ENCODE measurements at regions not wholly inside any gene's neighbourhood (a gene's known extent, or its start where the extent isn't known, plus 50 kb on each side); places are given as distances from the start of the nearest gene placed in this dataset.

DNA sequence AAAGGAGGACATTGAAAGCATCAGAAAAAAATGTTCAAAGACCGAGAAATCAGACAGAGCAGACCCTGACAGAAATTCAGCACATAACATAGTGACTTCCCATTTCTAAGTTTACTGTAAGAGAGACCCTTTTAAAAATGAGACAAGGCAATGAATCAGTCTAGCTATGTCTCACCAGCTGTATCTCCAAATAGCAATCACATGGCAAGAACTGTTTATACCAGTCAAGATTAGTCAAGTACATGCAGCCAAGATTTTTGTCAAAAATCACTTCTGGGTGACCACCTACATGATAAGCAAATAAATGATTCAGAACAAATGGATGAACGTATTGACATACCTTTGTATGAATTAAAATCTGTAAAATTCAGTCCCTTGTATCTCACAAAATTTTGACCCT lies 138.0 kb downstream of the DTWD1 start:
- H3K9me3 ChIP-seq, result peaks cover 15% of the 10 kb centered on the region
- no peaks in the 10 kb centered on the region for H3K4me1 ChIP-seq
- no peaks in the 10 kb centered on the region for H3K36me3 ChIP-seq
- DNase-seq (ENCODE audit: low spot score in 2 of 2), result no peak
- no peak overlapping the region for H3K27ac ChIP-seq
- no peaks in the 10 kb centered on the region for H3K27me3 ChIP-seq
- no peak for TF ChIP-seq POLR2A (IDR thresholded peaks at IDR 0.05)
- TF ChIP-seq, protein P1, sequence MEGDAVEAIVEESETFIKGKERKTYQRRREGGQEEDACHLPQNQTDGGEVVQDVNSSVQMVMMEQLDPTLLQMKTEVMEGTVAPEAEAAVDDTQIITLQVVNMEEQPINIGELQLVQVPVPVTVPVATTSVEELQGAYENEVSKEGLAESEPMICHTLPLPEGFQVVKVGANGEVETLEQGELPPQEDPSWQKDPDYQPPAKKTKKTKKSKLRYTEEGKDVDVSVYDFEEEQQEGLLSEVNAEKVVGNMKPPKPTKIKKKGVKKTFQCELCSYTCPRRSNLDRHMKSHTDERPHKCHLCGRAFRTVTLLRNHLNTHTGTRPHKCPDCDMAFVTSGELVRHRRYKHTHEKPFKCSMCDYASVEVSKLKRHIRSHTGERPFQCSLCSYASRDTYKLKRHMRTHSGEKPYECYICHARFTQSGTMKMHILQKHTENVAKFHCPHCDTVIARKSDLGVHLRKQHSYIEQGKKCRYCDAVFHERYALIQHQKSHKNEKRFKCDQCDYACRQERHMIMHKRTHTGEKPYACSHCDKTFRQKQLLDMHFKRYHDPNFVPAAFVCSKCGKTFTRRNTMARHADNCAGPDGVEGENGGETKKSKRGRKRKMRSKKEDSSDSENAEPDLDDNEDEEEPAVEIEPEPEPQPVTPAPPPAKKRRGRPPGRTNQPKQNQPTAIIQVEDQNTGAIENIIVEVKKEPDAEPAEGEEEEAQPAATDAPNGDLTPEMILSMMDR (IDR thresholded peaks at IDR 0.05), result no peak
- no peak for TF ChIP-seq POLR2AphosphoS5 (IDR thresholded peaks at IDR 0.05)
- no peak for TF ChIP-seq EP300 (IDR thresholded peaks at IDR 0.05)
- WGBS, result 81% methylated on average over 2 of the region's 2 CpGs
- H3K4me3 ChIP-seq, result no peak overlapping the region

DNA sequence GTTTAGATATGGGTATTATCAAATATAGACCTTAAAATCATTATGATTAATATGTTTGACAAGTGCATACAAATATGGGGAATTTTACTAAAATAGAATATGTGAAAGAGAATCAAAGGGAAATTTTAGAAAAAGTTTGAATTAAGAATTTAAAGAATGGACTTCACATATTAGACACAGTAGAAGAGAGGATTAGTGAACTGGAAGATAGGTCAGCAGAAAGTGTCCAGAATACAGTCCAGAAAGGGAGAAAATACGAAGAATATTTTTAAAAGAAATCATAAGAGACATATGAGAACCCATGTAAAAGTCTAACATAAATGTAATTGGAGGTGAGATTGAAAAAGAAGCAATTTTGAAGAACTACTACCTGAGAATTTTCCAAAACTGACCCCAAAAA lies 139.9 kb downstream of the DTWD1 start:
- TF ChIP-seq POLR2AphosphoS5 (IDR thresholded peaks at IDR 0.05) (no peak), POLR2A (IDR thresholded peaks at IDR 0.05) (no peak), EP300 (IDR thresholded peaks at IDR 0.05) (no peak)
- TF ChIP-seq, protein P1 (IDR thresholded peaks at IDR 0.05), result no peak
- WGBS, result 95% methylated on average over 1 of the region's 1 CpG
- Histone ChIP-seq H3K9me3 (peaks cover 23% of the 10 kb centered on the region), H3K27me3 (no peaks in the 10 kb centered on the region), H3K27ac (no peak overlapping the region), H3K4me1 (no peaks in the 10 kb centered on the region), H3K4me3 (no peak overlapping the region), H3K36me3 (no peaks in the 10 kb centered on the region)
- no peak for DNase-seq (ENCODE audit: low spot score in 2 of 2)

DNA sequence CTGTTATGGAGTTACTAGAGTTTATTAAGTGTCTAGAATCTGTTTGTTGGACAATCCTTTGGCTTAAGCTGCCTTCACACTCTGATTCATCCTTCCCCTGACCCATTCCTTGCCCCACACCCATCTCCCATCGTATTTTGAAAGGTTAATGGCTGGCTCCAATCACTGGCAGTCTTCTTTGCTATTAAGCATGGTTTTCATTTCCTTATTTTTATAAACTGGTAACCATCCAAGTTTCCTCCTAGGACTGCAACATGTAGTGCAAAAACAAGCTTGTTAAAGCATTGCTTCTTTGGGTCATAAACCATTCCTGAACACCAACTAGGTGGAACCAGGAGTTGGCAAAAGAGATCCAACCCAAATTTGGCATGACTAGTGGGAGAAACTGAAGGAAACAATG lies 148.4 kb downstream of the DTWD1 start:
- 21% methylated on average over 1 of the region's 1 CpG for WGBS
- no peak overlapping the region for H3K27ac ChIP-seq

DNA sequence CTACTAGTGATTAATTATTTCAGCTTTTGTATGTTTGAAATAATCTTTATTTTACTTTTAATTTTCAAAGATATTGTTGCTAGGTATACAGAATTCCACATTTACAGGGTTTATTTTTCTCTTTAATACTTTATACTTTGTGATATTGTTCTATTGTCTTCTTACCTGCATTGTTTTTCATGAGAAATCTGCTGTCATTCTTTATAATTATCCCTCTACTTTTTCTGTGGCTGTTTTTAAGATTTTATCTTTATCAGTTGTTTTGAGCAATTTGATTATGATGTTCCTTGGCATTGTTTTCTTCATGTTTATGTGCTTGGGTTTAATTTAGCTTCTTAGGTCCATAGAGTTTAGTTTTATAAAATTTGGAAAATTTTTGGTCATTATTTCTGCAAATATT lies 168.6 kb downstream of the DTWD1 start:
- Histone ChIP-seq H3K4me3 (no peak overlapping the region), H3K27me3 (no peaks in the 10 kb centered on the region), H3K9me3 (peaks cover 3% of the 10 kb centered on the region), H3K4me1 (no peaks in the 10 kb centered on the region), H3K36me3 (no peaks in the 10 kb centered on the region), H3K27ac (no peak overlapping the region)
- TF ChIP-seq POLR2A (IDR thresholded peaks at IDR 0.05), result no peak
- TF ChIP-seq, protein P1 (IDR thresholded peaks at IDR 0.05), result no peak
- no peak for TF ChIP-seq EP300 (IDR thresholded peaks at IDR 0.05)
- no peak for TF ChIP-seq POLR2AphosphoS5 (IDR thresholded peaks at IDR 0.05)
- DNase-seq (ENCODE audit: low spot score in 2 of 2), result no peak

More for the DNA sequence above, 148.4 kb downstream of the DTWD1 start:
- no peaks in the 10 kb centered on the region for H3K27me3 ChIP-seq
- H3K4me3 ChIP-seq, result no peak overlapping the region
- no peaks in the 10 kb centered on the region for H3K36me3 ChIP-seq
- H3K4me1 ChIP-seq, result no peaks in the 10 kb centered on the region
- TF ChIP-seq EP300 (IDR thresholded peaks at IDR 0.05) (no peak), POLR2AphosphoS5 (IDR thresholded peaks at IDR 0.05) (no peak), POLR2A (IDR thresholded peaks at IDR 0.05) (no peak)
- TF ChIP-seq, protein P1 (IDR thresholded peaks at IDR 0.05), result no peak
- DNase-seq (ENCODE audit: low spot score in 2 of 2), result no peak
- H3K9me3 ChIP-seq, result peaks cover 9% of the 10 kb centered on the region

DNA sequence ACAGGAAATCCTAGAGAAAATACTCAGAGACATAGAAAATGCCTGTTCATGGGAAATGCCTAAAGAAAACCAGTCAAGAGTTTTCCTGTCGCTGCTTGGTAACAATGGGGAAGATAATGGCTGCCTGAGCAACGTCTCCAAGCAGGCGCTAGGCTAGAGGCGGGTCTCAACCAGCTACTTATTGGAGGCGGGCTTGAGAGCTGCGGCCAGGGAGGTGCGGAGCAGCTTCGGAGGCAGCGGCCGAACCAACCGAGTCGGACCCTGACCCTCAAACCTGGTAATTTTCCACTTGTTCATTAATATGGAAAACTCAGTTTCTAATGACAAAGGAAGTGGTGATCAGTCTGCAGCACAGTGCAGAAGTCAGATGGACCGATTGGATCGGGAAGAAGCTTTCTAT lies 173.1 kb downstream of the DTWD1 start:
- H3K4me1 ChIP-seq, result no peaks in the 10 kb centered on the region
- WGBS, result 93% methylated on average over 14 of the region's 14 CpGs
- no peak for DNase-seq (ENCODE audit: low spot score in 2 of 2)
- H3K9me3 ChIP-seq, result no peaks in the 10 kb centered on the region
- no peak overlapping the region for H3K4me3 ChIP-seq
- H3K36me3 ChIP-seq, result no peaks in the 10 kb centered on the region
- no peak overlapping the region for H3K27ac ChIP-seq
- H3K27me3 ChIP-seq, result no peaks in the 10 kb centered on the region
- TF ChIP-seq, protein P1 (IDR thresholded peaks at IDR 0.05), result no peak
- no peak for TF ChIP-seq POLR2AphosphoS5 (IDR thresholded peaks at IDR 0.05)
- TF ChIP-seq EP300 (IDR thresholded peaks at IDR 0.05), result no peak
- TF ChIP-seq POLR2A (IDR thresholded peaks at IDR 0.05), result no peak
